ENCODE measurements at regions not wholly inside any gene's neighbourhood (a gene's known extent, or its start where the extent isn't known, plus 50 kb on each side); places are given as distances from the start of the nearest gene placed in this dataset.

DNA sequence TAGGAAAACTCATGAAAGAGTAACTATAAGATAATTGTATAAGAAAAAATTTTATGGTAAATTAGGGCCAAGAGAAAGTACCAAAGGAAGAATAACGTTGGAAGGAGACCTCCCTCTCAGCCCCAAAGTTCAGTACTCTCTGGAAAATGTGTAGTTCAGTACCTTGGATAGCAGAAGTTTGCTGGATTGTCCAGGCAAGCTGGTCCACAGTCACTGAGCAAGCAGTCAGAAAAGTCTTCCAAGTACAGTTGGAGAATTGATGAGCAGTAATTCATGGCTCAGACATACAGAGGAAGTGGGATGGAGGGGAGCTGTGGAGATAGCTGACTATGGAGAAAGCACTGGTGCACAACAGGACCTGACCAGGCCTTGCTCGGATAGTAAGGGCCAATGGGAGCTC, 598.2 kb upstream of the NDST4 start:
- TF ChIP-seq, protein P1, sequence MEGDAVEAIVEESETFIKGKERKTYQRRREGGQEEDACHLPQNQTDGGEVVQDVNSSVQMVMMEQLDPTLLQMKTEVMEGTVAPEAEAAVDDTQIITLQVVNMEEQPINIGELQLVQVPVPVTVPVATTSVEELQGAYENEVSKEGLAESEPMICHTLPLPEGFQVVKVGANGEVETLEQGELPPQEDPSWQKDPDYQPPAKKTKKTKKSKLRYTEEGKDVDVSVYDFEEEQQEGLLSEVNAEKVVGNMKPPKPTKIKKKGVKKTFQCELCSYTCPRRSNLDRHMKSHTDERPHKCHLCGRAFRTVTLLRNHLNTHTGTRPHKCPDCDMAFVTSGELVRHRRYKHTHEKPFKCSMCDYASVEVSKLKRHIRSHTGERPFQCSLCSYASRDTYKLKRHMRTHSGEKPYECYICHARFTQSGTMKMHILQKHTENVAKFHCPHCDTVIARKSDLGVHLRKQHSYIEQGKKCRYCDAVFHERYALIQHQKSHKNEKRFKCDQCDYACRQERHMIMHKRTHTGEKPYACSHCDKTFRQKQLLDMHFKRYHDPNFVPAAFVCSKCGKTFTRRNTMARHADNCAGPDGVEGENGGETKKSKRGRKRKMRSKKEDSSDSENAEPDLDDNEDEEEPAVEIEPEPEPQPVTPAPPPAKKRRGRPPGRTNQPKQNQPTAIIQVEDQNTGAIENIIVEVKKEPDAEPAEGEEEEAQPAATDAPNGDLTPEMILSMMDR (IDR thresholded peaks at IDR 0.05): no peak
- TF ChIP-seq POLR2A (IDR thresholded peaks at IDR 0.05): no peak

All from heart left ventricle (tissue), 13 donors.